ENCODE measurements at regions not wholly inside any gene's neighbourhood (a gene's known extent, or its start where the extent isn't known, plus 50 kb on each side); places are given as distances from the start of the nearest gene placed in this dataset.

- DNase-seq, result no peak
These were observed 108.0 kb upstream of the HABP2 start for GRCh38 chr10:113444766-113445365.

- no peak for DNase-seq
These were observed 107.1 kb upstream of the HABP2 start for GRCh38 chr10:113445736-113446135.

GRCh38 chr10:113446739-113447138 is 106.1 kb upstream of the HABP2 start:
- no peak for DNase-seq

- DNase-seq, result no peak
These were observed 105.6 kb upstream of the HABP2 start for GRCh38 chr10:113447278-113447677.

- DNase-seq, result no peak
These were observed 103.7 kb upstream of the HABP2 start for GRCh38 chr10:113449006-113449695.

GRCh38 chr10:113450046-113450804 is 102.6 kb upstream of the HABP2 start:
- no peak for DNase-seq

GRCh38 chr10:113450906-113451305 is 101.9 kb upstream of the HABP2 start:
- DNase-seq, result no peak

GRCh38 chr10:113452146-113452845 is 100.6 kb upstream of the HABP2 start:
- DNase-seq, result no peak

GRCh38 chr10:113453351-113453750 is 99.5 kb upstream of the HABP2 start:
- no peak for DNase-seq

- DNase-seq, result peak; percentile 28
These were observed 98.4 kb upstream of the HABP2 start for GRCh38 chr10:113454341-113455061.

GRCh38 chr10:113455947-113456346 is 96.9 kb upstream of the HABP2 start:
- DNase-seq, result no peak

- no peak for DNase-seq
These were observed 96.1 kb upstream of the HABP2 start for GRCh38 chr10:113456741-113457140.

- no peak for DNase-seq
These were observed 95.4 kb upstream of the HABP2 start for GRCh38 chr10:113457408-113457807.

GRCh38 chr10:113458451-113458850 is 94.4 kb upstream of the HABP2 start:
- DNase-seq, result no peak

GRCh38 chr10:113458944-113459343 is 93.9 kb upstream of the HABP2 start:
- DNase-seq, result no peak

GRCh38 chr10:113459626-113460280 is 93.1 kb upstream of the HABP2 start:
- DNase-seq, result no peak

- DNase-seq, result no peak
These were observed 89.8 kb upstream of the HABP2 start for GRCh38 chr10:113463083-113463482.

- DNase-seq, result no peak
These were observed 89.1 kb upstream of the HABP2 start for GRCh38 chr10:113463777-113464176.

GRCh38 chr10:113469796-113470195 is 83.1 kb upstream of the HABP2 start:
- DNase-seq, result no peak

GRCh38 chr10:113470372-113471240 is 82.2 kb upstream of the HABP2 start:
- DNase-seq, result no peak
